Adrenal gland (tissue), 9 donors: ENCODE measurements at regions not wholly inside any gene's neighbourhood (a gene's known extent, or its start where the extent isn't known, plus 50 kb on each side); places are given as distances from the start of the nearest gene placed in this dataset.
A peak's percentile ranks its signal among the peaks of the same experiment; 100 is the strongest.

Experiments
- DNase-seq, 7 donors: peaks; one replicate each; pipeline ENCODE4 v3.0.0-alpha.2; 2019 to 2020
- H3K27ac ChIP-seq, 5 donors: fragments of 200-600 bp; sonication (generic) in 4 of 5; 1 replicate in 3 of 5; 2 replicates in 2 of 5; pipeline versions ENCODE4 v1.5.1 to v1.8.0; 2016 to 2020; ENCODE audit warnings: mild to moderate bottlenecking in 1 of 5
- H3K27me3 ChIP-seq: fragments of 200-600 bp; 2 replicates; pipeline ENCODE4 v1.8.0; 2021
- H3K36me3 ChIP-seq, 2 donors: fragments of 200-600 bp; replicated peaks in 1 of 2; 1 replicate in 1 of 2; 2 replicates in 1 of 2; pipeline versions ENCODE4 v1.5.1 to v1.8.0; 2018 to 2022
- H3K4me1 ChIP-seq, 2 donors: fragments of 200-600 bp; replicated peaks in 1 of 2; 1 replicate in 1 of 2; 2 replicates in 1 of 2; pipeline versions ENCODE4 v1.5.1 to v1.8.0; 2018 to 2021
- H3K4me3 ChIP-seq, 4 donors: fragments of 200-600 bp; sonication (generic) in 3 of 4; one replicate each; pipeline ENCODE4 v1.5.1; 2016 to 2018
- H3K9me3 ChIP-seq, 3 donors: fragments of 200-600 bp; sonication (generic) in 1 of 3; replicated peaks in 1 of 3; 1 replicate in 2 of 3; 2 replicates in 1 of 3; pipeline versions ENCODE4 v1.5.1 to v1.8.0; 2016 to 2021
- POLR2A ChIP-seq, 2 donors: fragments of 450-650 bp; IDR thresholded peaks; one replicate each; pipeline ENCODE4 v1.6.1; 2017; ENCODE audit warnings: antibody characterized with exemption in 2 of 2, mild to moderate bottlenecking in 2 of 2, moderate library complexity in 1 of 2
- WGBS, 4 donors: extraction: QIAGEN DNeasy Blood & Tissue Kit in 2 of 4; methylation state at CpG; one replicate each; pipeline versions ENCODE4 v1.1.5 to v1.1.7; 2013 to 2017; 5-methylcytosine and 5-hydroxymethylcytosine counted together
- intact Hi-C, 2 donors: fragments of 100-400 bp; cut with DNase I; formaldehyde crosslinking; loops; one replicate each; pipeline versions ENCODE4 v1.14.1 to v1.15.0; 2022 to 2023
- TF ChIP-seq, protein P1 (sequence below), 6 experiments: fragments of 450-650 bp in 4 of 6; fragments of 200-600 bp in 2 of 6; sonication (generic) in 1 of 6; IDR thresholded peaks; 1 replicate in 5 of 6; 2 replicates in 1 of 6; pipeline versions ENCODE4 v1.5.1 to v1.8.0; 2016 to 2021; ENCODE audit warnings: antibody characterized with exemption in 6 of 6, mild to moderate bottlenecking in 2 of 6, moderate library complexity in 1 of 6
- donor health status: healthy with polysubstance abuse.
- donor health status: Bipolar disorder and iron deficiency.
- donor health status: DM: yes; HTN: yes; CAD: no.
- donor health status: DM: no; HTN: no; CAD: no.
- donor health status: DM: no; HTN: no; CAD: no.

DNA sequence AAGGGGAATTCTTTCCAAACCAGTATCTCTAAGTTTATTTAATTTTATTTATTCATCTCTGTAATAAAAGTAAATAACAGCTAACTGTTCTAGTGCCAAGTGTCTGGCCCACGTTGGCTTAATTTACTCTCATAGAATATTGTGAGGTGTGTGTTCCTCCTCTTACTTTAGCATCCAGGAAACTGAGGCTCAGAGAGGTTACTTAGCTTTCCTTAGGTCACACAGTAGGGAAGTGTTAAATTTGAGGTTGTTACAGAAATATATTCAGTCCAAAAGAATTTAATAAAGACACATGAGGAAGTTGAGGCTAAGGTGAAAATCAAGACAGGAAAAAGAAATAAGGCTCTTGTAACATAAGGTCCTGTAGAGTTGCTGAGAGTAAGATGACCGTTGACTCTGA, 84.4 kb upstream of the MRPS22 start:
- TF ChIP-seq POLR2A (IDR thresholded peaks at IDR 0.05) = no peak
- TF ChIP-seq, protein P1, sequence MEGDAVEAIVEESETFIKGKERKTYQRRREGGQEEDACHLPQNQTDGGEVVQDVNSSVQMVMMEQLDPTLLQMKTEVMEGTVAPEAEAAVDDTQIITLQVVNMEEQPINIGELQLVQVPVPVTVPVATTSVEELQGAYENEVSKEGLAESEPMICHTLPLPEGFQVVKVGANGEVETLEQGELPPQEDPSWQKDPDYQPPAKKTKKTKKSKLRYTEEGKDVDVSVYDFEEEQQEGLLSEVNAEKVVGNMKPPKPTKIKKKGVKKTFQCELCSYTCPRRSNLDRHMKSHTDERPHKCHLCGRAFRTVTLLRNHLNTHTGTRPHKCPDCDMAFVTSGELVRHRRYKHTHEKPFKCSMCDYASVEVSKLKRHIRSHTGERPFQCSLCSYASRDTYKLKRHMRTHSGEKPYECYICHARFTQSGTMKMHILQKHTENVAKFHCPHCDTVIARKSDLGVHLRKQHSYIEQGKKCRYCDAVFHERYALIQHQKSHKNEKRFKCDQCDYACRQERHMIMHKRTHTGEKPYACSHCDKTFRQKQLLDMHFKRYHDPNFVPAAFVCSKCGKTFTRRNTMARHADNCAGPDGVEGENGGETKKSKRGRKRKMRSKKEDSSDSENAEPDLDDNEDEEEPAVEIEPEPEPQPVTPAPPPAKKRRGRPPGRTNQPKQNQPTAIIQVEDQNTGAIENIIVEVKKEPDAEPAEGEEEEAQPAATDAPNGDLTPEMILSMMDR (IDR thresholded peaks at IDR 0.05) = no peak
- intact Hi-C loops = no loop called here
- DNase-seq = no peak
- no peaks in the 10 kb centered on the region for H3K9me3 ChIP-seq
- 72 to 88% (median 83%) methylated on average over 2 of the region's 2 CpGs for WGBS, 4 donors
- no peaks in the 10 kb centered on the region for H3K27me3 ChIP-seq
- no peak overlapping the region for H3K4me3 ChIP-seq
- H3K27ac ChIP-seq = no peak overlapping the region
- no peaks in the 10 kb centered on the region for H3K4me1 ChIP-seq
- no peaks in the 10 kb centered on the region for H3K36me3 ChIP-seq

DNA sequence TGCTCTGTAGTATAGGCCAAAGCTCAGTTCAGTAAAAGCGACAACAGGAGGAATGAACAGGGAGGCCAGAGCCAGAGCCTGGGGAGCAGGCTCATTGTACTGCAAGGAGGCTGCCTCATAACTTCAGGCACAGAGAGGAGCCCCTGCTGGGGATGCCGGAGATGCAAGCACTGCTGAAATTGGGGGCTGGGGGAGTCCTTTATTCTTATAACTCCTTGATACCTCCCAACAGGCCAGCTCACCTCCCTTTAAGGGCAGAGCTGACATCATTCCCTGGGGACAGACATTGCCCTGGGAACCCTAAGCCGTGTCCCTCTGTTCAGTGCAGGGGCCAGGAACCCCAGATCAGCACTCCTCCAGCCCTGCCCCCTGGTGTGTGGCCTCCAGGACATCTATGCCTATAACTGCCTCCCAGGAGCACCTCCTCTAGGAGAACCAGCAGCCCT, 83.8 kb upstream of the MRPS22 start:
- intact Hi-C loops = no loop called here
- 76 to 89% (median 85%) methylated on average over 3 of the region's 3 CpGs for WGBS, 4 donors
- H3K27ac ChIP-seq = no peak overlapping the region
- H3K4me1 ChIP-seq = no peaks in the 10 kb centered on the region
- TF ChIP-seq, protein P1 (IDR thresholded peaks at IDR 0.05) = no peak
- no peak for TF ChIP-seq POLR2A (IDR thresholded peaks at IDR 0.05)
- no peaks in the 10 kb centered on the region for H3K9me3 ChIP-seq
- H3K27me3 ChIP-seq = no peaks in the 10 kb centered on the region
- DNase-seq = peak in 2 of 7 donors; percentile 6 to 34
- no peak overlapping the region for H3K4me3 ChIP-seq
- H3K36me3 ChIP-seq = no peaks in the 10 kb centered on the region

DNA sequence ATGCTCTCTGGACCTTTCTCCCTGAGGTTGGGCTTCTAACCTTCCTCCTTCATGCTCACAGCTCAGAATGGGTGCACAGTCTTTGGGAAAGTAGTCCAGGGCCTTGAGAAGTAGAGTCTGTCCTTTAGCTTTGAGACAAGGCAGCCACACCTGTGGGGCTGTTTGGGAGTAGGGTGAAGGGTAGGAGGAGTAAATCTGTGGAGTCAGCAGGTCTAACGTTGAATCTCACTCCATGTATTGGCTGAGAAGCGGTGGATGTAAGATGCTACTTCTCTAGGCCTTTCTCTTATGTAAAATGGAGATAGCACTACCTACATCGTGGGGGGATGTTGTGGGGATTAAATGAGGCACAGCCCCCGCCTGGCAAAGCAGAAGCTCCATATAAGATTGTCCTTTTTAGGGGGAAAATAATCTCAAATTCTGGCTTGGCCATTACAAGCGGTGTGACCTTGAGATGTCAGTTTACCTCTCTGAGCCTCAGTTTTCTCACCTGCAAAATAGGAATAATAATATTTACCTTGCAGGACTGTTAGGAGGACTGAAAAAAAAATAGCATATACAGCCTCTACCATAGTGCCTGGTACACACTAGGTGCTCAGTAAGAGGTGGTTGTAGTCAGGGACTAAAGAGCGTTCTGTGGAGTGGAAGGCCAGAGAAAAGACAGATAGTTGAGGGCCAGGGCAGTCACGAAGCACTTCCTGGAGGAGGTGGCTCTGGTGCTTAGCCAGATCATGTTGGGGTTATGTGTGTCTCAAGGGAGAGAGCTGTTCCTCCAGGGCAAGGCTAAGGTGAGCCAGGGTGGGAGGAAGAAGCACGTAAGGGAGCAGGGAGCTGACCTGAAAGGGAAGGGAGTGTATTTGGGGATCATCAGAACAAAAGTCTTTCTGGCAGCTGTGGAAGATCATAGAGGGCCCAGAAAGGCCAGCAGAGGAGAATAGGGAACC, 82.8 kb upstream of the MRPS22 start:
- Histone ChIP-seq H3K4me3 (no peak overlapping the region), H3K27ac (no peak overlapping the region), H3K9me3 (no peaks in the 10 kb centered on the region), H3K4me1 (no peaks in the 10 kb centered on the region), H3K36me3 (no peaks in the 10 kb centered on the region), H3K27me3 (no peaks in the 10 kb centered on the region)
- 76 to 83% (median 76%) methylated on average over 8 of the region's 8 CpGs for WGBS, 4 donors
- no peak for TF ChIP-seq POLR2A (IDR thresholded peaks at IDR 0.05)
- TF ChIP-seq, protein P1 (IDR thresholded peaks at IDR 0.05) = no peak
- peak in 2 of 7 donors; percentile 4 to 9 for DNase-seq
- intact Hi-C loops = no loop called here

DNA sequence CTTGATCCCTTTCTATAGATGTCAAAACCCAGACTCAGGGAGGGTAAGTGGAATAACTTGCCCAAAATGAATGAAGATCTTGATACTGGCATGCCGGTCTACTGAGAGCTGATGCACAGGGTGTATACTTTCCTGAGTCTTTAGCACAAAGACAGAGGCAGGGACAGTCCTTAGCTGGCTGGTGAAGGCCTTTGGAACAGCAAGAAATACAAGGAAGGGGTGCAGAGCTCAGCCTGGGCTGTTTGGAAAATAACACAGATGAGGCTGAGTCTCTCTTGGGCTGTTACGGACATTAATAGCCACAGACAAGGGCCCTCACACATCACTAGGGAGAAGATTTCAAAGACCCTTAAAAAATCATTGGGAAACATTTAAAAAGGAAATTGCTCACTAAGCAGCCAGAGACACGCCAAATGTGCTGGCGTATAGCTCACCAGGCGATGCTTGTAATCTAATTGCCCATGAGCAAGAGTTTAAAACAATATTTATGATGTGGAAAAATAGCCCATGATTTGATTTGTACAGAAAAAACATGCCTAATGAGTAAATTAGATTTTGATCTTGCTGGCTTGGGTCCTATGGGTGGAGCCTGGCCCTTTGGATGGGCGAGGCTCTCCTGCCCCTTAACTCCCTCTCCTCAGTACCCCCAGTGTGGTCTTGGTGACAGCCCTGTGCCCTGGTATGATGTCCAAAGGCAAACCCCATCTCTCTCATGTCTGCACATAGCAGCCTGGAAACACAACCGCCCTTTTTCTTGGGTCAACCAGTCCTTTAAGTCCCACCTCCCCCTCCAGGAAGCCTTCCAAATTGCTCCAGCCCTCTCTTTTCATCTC, 81.8 kb upstream of the MRPS22 start:
- intact Hi-C loops = no loop called here
- no peak overlapping the region for H3K27ac ChIP-seq
- DNase-seq = peak in 2 of 7 donors; percentile 4 to 42
- TF ChIP-seq, protein P1 (IDR thresholded peaks at IDR 0.05) = no peak
- TF ChIP-seq POLR2A (IDR thresholded peaks at IDR 0.05) = no peak
- no peaks in the 10 kb centered on the region for H3K27me3 ChIP-seq
- no peaks in the 10 kb centered on the region for H3K4me1 ChIP-seq
- no peaks in the 10 kb centered on the region for H3K9me3 ChIP-seq
- H3K4me3 ChIP-seq = no peak overlapping the region
- no peaks in the 10 kb centered on the region for H3K36me3 ChIP-seq
- WGBS, 4 donors = 82 to 85% (median 83%) methylated on average over 7 of the region's 7 CpGs
